GM19025 (cell line): ENCODE measurements at regions not wholly inside any gene's neighbourhood (a gene's known extent, or its start where the extent isn't known, plus 50 kb on each side); places are given as distances from the start of the nearest gene placed in this dataset.
"Not testable (repeated sequence)": the region's sequence is repeated elsewhere in the genome, so short reads cannot be mapped to it uniquely, and the experiment has no call there.

ENCODE experiments used
- ATAC-seq: cut with Tn5 transposase; IDR thresholded peaks from one replicate; pipeline ENCODE4 v1.9.1; 2021; ENCODE audit warnings: mild to moderate bottlenecking, low read depth, moderate library complexity; ENCODE audit not compliant: unreplicated experiment

DNA sequence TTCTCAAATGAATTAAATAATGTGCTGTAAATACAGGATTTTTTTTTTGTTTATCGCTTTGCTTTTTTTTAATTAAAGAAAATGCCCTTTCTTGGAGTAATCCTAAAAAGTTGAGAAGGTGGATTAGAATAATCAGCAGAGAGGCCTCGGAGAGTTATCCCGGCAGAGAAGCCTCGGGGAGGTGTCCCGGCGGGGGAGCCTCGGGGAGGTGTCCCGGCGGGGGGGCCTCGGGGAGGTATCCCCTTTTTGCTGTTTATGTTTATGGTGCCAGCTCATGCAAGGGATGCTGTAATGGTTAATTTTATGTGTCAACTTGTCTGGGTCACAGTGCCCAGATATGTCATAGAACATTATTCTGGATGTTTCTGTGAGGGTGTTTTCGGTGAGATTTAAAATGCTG is 263.0 kb upstream of the TRIB2 start:
- no peak for ATAC-seq

- no peak for ATAC-seq
Measured at GRCh38 chr2:12455661-12456060, 261.1 kb upstream of the TRIB2 start.

- ATAC-seq, result no peak
Measured at GRCh38 chr2:12456293-12457106, 260.2 kb upstream of the TRIB2 start.

GRCh38 chr2:12457831-12458230 is 258.9 kb upstream of the TRIB2 start:
- ATAC-seq, result no peak

DNA sequence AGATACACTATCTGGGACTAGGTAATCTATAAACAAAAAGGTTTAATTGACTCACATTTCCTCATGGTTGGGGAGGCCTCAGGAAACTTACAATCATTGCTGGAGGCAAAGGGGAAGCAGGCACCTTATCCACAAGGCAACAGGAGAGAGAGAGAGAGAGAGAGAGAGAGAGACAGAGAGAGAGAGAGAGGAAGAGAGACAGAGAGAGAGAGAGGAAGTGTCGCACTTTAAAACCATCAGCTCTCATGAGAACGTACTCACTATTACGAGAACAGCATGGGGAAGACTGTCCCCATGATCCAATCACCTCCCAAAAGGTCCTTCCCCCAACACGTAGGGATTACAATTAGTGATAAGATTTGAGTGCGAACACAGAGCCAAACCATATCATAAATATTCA is 253.5 kb upstream of the TRIB2 start:
- ATAC-seq, result no peak

DNA sequence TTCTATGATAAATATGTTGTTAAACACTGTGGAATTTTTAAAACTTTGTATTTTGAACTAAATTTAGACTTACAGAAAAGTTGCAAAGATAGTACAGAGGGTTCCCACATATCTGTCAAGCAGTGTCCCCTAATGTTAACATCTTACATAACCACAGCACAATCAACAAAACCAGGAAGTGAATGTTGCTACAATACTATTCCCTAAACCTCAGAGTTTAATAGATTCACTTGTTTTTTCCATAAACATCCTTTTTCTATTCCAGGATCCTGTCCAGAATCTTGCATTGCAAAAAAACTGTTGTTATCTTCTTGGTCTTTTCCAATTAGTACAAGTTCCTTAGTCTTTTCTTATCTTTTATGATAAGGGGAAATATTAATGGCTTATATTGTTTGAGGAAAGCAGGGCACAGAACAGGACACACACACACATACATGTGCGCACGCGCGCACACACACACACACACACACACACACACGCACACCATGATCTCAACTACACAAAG is 251.1 kb upstream of the TRIB2 start:
- no peak for ATAC-seq

DNA sequence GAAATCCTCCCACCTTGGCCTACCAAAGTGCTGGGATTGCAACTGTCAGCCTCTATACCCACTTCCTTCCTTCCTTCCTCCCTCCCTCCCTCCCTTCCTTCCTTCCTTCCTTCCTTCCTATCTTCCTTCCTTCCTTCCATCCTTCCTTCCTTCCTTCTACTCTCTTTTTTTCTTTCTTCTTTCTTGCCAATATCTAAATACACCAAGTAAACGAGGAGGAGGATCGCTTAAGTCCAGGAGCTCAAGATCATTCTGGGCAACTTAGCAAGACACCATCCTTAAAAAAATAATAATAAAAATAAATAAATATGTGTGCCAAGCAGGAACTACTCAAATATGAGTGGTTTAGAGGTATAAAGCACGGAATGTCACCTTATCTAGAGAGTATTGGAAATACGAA is 249.4 kb upstream of the TRIB2 start:
- no peak for ATAC-seq

DNA sequence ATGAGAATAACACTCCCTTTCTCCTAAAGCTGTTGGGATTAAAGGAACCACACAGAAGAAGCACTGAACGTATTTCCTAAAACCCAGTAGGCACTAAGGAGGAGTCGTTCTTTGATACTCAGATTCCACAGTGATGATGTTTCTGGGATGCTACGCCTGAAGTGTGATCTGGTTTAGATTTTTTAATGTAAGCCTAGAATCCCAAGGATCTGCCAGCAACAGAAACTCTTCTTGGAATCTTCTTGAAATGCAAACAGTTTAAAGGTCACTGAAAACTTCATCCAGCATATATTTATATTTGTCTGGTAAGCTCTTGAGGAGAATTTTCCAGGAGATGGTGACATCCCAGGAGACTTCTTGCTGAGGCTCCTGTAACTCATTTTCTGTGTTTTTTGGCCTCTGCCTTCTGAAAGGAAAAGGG is 247.6 kb upstream of the TRIB2 start:
- ATAC-seq, result no peak

- not testable (repeated sequence) for ATAC-seq
Measured at GRCh38 chr2:12472265-12472664, 244.5 kb upstream of the TRIB2 start.

- ATAC-seq, result no peak
Measured at GRCh38 chr2:12478151-12479064, 238.3 kb upstream of the TRIB2 start.

GRCh38 chr2:12479065-12479601 is 237.6 kb upstream of the TRIB2 start:
- no peak for ATAC-seq

DNA sequence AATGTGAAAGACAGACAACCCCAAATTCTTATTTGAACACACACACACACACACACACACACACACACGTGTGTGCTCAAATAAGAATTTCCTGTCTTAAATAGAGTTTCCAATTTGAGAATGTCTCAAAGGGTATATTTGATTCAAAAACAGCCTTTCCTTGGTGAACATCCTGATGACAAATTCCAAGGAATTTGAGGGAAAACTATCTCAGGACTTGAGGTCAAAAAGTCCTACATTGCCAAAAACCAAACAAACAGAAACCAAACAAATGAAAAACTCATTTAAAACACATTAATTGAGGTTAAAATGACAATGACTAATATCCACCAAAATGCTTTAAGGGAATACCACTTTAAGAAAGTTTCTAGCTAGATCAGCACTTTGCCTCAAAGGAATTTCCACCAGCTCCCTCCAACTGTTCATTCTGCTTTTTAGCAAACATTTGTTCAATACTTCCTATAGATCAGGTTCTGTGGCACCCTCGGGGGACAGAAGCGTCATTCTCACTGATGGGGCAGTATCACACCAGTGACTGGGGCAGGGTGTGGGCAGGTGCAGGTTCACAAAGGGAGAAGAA is 232.1 kb upstream of the TRIB2 start:
- ATAC-seq, result no peak

DNA sequence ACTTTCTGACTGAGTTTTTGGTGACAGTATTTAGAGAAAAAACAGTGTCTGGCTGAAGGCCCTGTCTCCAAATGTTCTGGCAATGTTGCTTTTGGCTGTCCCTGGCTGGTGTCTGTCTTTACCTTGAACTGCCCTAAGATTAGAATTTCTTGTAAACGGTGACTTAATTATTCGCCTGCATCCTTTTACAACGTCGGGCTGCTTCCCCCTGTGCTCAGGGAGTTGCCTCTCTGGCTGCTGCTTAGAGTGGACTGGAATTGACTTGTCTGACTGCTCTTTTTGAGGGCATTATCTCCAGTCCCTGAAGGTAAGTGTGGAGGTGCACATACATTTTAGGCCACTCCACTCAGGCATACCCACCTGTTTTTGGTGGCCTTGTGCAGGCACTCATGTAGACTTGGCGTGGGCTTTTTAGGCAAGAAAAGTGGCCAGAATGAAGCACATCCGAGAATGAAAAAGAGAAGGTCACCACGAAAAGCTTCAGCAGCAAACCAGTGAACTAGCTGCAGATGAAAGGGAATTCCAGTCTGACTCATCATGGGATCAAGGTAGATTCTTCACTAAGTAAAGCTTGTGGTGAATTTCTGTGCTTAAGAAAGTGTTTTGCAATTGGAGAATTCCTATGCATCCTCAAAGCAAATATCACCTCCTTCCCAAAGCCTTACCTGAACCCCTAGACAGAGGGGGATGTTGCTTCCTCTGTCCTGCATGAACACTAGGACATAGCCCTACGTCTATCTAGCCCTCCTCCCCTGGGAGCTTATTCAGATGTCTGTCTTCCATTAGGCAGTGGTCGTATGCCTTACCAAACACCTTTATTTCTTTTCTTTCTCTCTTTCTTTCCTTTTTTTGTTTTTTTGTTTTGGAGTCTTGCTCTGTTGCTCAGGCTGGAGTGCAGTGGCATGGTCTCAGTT is 230.3 kb upstream of the TRIB2 start:
- ATAC-seq, result no peak

DNA sequence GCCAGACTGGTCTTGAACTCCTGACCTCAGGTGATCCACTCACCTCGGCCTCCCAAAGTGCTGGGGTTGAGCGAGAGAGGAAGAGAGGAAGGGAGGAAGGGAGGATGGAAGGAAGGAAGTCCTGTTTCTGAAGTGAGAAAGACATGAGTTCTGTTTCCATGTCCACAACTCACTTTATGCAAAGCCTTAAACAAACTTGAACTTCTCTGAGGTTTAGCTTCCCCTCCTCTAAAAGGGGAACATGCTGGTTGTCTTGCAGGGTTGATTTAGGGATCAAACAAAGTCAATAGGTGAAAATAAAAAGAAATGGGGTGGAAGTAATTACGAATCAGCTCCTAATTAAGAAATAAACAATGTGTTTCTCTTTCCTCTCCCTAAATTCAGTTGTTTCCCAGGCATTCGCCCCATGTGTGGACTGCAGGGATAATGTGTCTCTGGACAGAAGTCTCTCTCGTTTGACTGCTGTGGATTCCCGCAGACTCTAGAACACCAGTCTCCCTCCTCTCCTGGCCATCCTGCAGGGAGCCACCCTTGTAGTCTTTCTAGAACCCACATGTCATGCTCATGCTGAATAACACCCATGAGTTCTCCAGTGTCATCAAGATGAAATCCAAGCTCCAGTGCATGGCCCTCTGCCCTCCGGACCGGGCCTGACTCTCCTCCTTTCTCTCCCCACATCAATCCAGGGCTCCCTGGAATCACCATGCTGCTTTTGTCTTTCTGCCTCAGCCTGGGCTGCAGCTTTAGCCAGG is 229.3 kb upstream of the TRIB2 start:
- no peak for ATAC-seq

DNA sequence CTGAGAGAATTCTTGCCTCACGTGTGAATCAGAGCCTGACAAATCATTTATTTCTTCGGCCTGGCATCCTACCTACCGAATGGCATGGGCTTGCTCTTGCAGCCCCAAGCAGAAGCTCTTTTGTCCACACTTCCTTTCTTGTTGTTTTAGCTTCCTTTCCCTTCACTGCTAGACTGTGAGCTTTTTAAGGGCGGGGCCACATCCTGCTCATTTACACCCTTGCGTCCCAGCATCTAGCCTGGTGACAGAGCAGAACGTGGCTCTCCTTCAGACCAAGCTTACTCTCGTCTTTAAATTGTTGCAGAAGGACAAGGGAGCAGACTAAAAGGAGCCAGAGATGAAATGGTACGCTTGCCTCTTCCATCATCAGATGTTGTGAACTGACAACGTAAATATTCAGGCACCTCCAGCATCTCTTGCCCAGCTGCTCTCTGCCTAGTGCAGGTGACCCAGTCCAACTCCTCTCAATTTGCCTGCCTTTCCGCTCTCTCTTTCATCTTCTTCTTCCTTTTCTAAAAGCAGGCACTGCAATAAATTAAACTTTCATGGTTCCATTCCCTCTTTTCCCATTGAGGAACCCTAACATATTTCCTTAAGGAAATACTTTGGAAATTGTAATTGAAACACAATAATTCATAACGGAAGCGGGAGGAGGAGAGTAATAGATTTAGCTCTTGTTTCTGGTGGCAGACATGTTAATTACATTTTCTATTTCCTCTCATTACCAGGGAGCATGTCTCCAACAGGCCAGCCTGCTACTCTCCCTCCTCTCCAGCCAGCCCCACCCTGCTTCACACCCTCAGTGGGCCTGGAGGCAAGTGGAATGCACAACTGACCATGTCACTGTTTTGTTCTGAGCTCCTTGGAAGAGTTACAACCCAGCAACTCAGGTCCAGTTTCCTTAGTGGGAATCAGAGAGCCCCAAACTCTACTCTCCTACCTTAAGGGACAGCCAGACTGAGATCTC is 228.1 kb upstream of the TRIB2 start:
- no peak for ATAC-seq

GRCh38 chr2:12490641-12491040 is 226.1 kb upstream of the TRIB2 start:
- ATAC-seq, result no peak

- not testable (repeated sequence) for ATAC-seq
Measured at GRCh38 chr2:12492360-12492759, 224.4 kb upstream of the TRIB2 start.

GRCh38 chr2:12493031-12493513 is 223.7 kb upstream of the TRIB2 start:
- ATAC-seq, result no peak
